Activated CD4-positive, CD25-positive, alpha-beta regulatory T cell treated with anti-CD3 and anti-CD28 coated beads, Interleukin-2, amount 50 U/mL, for 72 hours (primary cell): ENCODE measurements at regions not wholly inside any gene's neighbourhood (a gene's known extent, or its start where the extent isn't known, plus 50 kb on each side); places are given as distances from the start of the nearest gene placed in this dataset.
"Not testable (repeated sequence)": the region's sequence is repeated elsewhere in the genome, so short reads cannot be mapped to it uniquely, and the experiment has no call there.

ENCODE experiments used
- DNase-seq: peaks from one replicate; pipeline ENCODE4 v3.0.0; 2021

- DNase-seq = no peak
Observed at GRCh38 chr5:124040799-124041198, 528.8 kb downstream of the CSNK1G3 start.

- DNase-seq = no peak
Observed at GRCh38 chr5:124039410-124039809, 527.4 kb downstream of the CSNK1G3 start.

- DNase-seq = no peak
Observed at GRCh38 chr5:124036786-124037185, 524.8 kb downstream of the CSNK1G3 start.

GRCh38 chr5:124034963-124035362 lies 523.0 kb downstream of the CSNK1G3 start:
- no peak for DNase-seq

GRCh38 chr5:124034083-124034700 lies 522.2 kb downstream of the CSNK1G3 start:
- no peak for DNase-seq

- no peak for DNase-seq
Observed at GRCh38 chr5:124030043-124030491, 518.1 kb downstream of the CSNK1G3 start.

- no peak for DNase-seq
Observed at GRCh38 chr5:124027441-124027840, 515.5 kb downstream of the CSNK1G3 start.

- DNase-seq = no peak
Observed at GRCh38 chr5:124025306-124025845, 513.4 kb downstream of the CSNK1G3 start.

GRCh38 chr5:124022966-124023365 lies 511.0 kb downstream of the CSNK1G3 start:
- DNase-seq = no peak

GRCh38 chr5:124021776-124022175 lies 509.8 kb downstream of the CSNK1G3 start:
- DNase-seq = no peak

- DNase-seq = no peak
Observed at GRCh38 chr5:124021066-124021641, 509.2 kb downstream of the CSNK1G3 start.

- not testable (repeated sequence) for DNase-seq
Observed at GRCh38 chr5:124017321-124017720, 505.3 kb downstream of the CSNK1G3 start.

GRCh38 chr5:124007675-124008398 lies 495.9 kb downstream of the CSNK1G3 start:
- no peak for DNase-seq

- DNase-seq = no peak
Observed at GRCh38 chr5:124001036-124001615, 489.1 kb downstream of the CSNK1G3 start.

GRCh38 chr5:124000538-124000937 lies 488.6 kb downstream of the CSNK1G3 start:
- no peak for DNase-seq

- DNase-seq = no peak
Observed at GRCh38 chr5:123997462-123998215, 485.7 kb downstream of the CSNK1G3 start.

GRCh38 chr5:123997064-123997461 lies 485.1 kb downstream of the CSNK1G3 start:
- DNase-seq = no peak

- DNase-seq = no peak
Observed at GRCh38 chr5:123992641-123993040, 480.7 kb downstream of the CSNK1G3 start.

GRCh38 chr5:123987956-123988355 lies 476.0 kb downstream of the CSNK1G3 start:
- DNase-seq = no peak

GRCh38 chr5:123976379-123977033 lies 464.5 kb downstream of the CSNK1G3 start:
- DNase-seq = no peak

- not testable (repeated sequence) for DNase-seq
Observed at GRCh38 chr5:123975521-123975920, 463.5 kb downstream of the CSNK1G3 start.

- DNase-seq = no peak
Observed at GRCh38 chr5:123966781-123967180, 454.8 kb downstream of the CSNK1G3 start.
